Endothelial cell of umbilical vein (primary cell): ENCODE measurements at regions not wholly inside any gene's neighbourhood (a gene's known extent, or its start where the extent isn't known, plus 50 kb on each side); places are given as distances from the start of the nearest gene placed in this dataset.

Source experiments
- BruUV-seq: library from RNA; stranded (reverse); fragments of 400-500 nt; replicated peaks from 2 replicates; lab custom pipeline; 2021; lab: Mats Ljungman, UMichigan
- CTCF ChIA-PET: fragments of 300-600, 350-600 bp; sonication (Branson Sonifier 250); formaldehyde crosslinking; loops from one replicate; lab custom pipeline; 2021; ENCODE audit warnings: antibody characterized with exemption, inconsistent platforms; lab: Charles Lee
- POLR2A ChIA-PET: fragments of 300-600, 350-600 bp; sonication (Branson Sonifier 250); formaldehyde crosslinking; loops from one replicate; lab custom pipeline; 2021; ENCODE audit warnings: antibody characterized with exemption, inconsistent platforms; lab: Charles Lee
- DNase-seq: peaks from one replicate; pipeline ENCODE4 v3.0.0-alpha.2; 2011; ENCODE audit warnings: low read depth, low spot score
- FAIRE-seq: peaks from 2 replicates; lab custom pipeline; 2011; peaks lifted over from hg19 to GRCh38; lab: Jason Lieb, UNC
- H2AFZ ChIP-seq: 2 replicates; pipeline ENCODE4 v1.6.0; 2012; ENCODE audit warnings: low read depth, low read length, control low read depth, inconsistent platforms
- H3K27ac ChIP-seq: 2 replicates; pipeline ENCODE4 v1.5.1; 2011; ENCODE audit warnings: low read depth, mild to moderate bottlenecking, control low read depth, low read length, moderate library complexity; ENCODE audit not compliant: insufficient read depth
- H3K27me3 ChIP-seq, 2 experiments: 2 replicates each; pipeline versions ENCODE4 v1.6.0 to v1.6.1; 2011; ENCODE audit warnings: low read length in 2 of 2, mixed read lengths in 1 of 2; ENCODE audit not compliant: control insufficient read depth in 2 of 2, insufficient read depth in 2 of 2
- H3K36me3 ChIP-seq, 2 experiments: 2 replicates in 1 of 2; 3 replicates in 1 of 2; pipeline ENCODE4 v1.5.1; 2011; ENCODE audit warnings: low read length in 2 of 2, mild to moderate bottlenecking in 1 of 2, moderate library complexity in 1 of 2; ENCODE audit not compliant: control insufficient read depth in 2 of 2, insufficient read depth in 2 of 2; ENCODE audit errors: extremely low read depth in 1 of 2
- H3K4me1 ChIP-seq: 3 replicates; pipeline ENCODE4 v1.5.1; 2011; ENCODE audit warnings: mild to moderate bottlenecking, low read length; ENCODE audit not compliant: control insufficient read depth, insufficient read depth; ENCODE audit errors: extremely low read depth
- H3K4me2 ChIP-seq: 2 replicates; pipeline ENCODE4 v1.6.1; 2011; ENCODE audit warnings: low read length, control low read depth, mixed read lengths; ENCODE audit not compliant: insufficient read depth
- H3K4me3 ChIP-seq, 3 experiments: fragments of 200-600 bp in 1 of 3; sonication (generic), shearing (Covaris generic) in 1 of 3; replicated peaks in 1 of 3; 2 replicates each; pipeline ENCODE4 v1.5.1; 2011 to 2016; ENCODE audit warnings: control low read depth in 3 of 3, low read length in 3 of 3, mild to moderate bottlenecking in 2 of 3, inconsistent platforms in 1 of 3, low read depth in 1 of 3, moderate library complexity in 1 of 3; ENCODE audit not compliant: insufficient read depth in 1 of 3
- H3K79me2 ChIP-seq: 2 replicates; pipeline ENCODE4 v1.6.0; 2012; ENCODE audit warnings: low read length, inconsistent platforms; ENCODE audit not compliant: control insufficient read depth, insufficient read depth
- H3K9ac ChIP-seq: replicated peaks from 2 replicates; pipeline ENCODE3; 2011; ENCODE audit warnings: low read length, control low read depth; ENCODE audit not compliant: insufficient read depth; ENCODE audit errors: extremely low read depth
- H3K9me1 ChIP-seq: replicated peaks from 3 replicates; pipeline ENCODE4 v1.6.0; 2011; ENCODE audit warnings: mild to moderate bottlenecking, low read length; ENCODE audit not compliant: control insufficient read depth, insufficient read depth; ENCODE audit errors: extremely low read depth
- H3K9me3 ChIP-seq: replicated peaks from 2 replicates; pipeline ENCODE4 v1.5.1; 2012; ENCODE audit warnings: low read length, inconsistent platforms; ENCODE audit not compliant: control insufficient read depth, insufficient read depth
- H4K20me1 ChIP-seq: replicated peaks from 2 replicates; pipeline ENCODE3; 2011; ENCODE audit warnings: mild to moderate bottlenecking, low read length; ENCODE audit not compliant: control insufficient read depth, insufficient read depth; ENCODE audit errors: extremely low read depth
- CTCF ChIP-seq, 2 donors: IDR thresholded peaks; 1 replicate in 1 of 2; 2 replicates in 1 of 2; pipeline ENCODE4 v1.5.1; 2011; ENCODE audit warnings: low read length in 2 of 2, mild to moderate bottlenecking in 2 of 2, moderate library complexity in 2 of 2, control low read depth in 1 of 2, inconsistent platforms in 1 of 2, low read depth in 1 of 2; ENCODE audit not compliant: insufficient read depth in 1 of 2; ENCODE audit errors: extremely low read depth in 1 of 2
- EZH2 ChIP-seq: IDR thresholded peaks from 2 replicates; pipeline ENCODE4 v1.6.1; 2012; ENCODE audit warnings: borderline replicate concordance, low read depth, mild to moderate bottlenecking, moderate library complexity, low read length, inconsistent platforms; ENCODE audit not compliant: severe bottlenecking
- FOS ChIP-seq: IDR thresholded peaks from 2 replicates; pipeline ENCODE4 v1.6.1; 2011; ENCODE audit warnings: mild to moderate bottlenecking, low read length, moderate library complexity, borderline replicate concordance; ENCODE audit not compliant: insufficient read depth
- GATA2 ChIP-seq: IDR thresholded peaks from 2 replicates; pipeline ENCODE4 v1.7.0; 2011; ENCODE audit warnings: low read depth, mild to moderate bottlenecking, moderate library complexity, mixed read lengths, low read length; ENCODE audit not compliant: insufficient read length, insufficient read depth
- JUN ChIP-seq: IDR thresholded peaks from 2 replicates; pipeline ENCODE4 v1.6.1; 2011; ENCODE audit warnings: borderline replicate concordance, low read depth; ENCODE audit not compliant: insufficient read length, insufficient read depth
- MAX ChIP-seq: IDR thresholded peaks from 2 replicates; pipeline ENCODE4 v1.6.1; 2011; ENCODE audit not compliant: insufficient read depth, insufficient read length
- MYC ChIP-seq: IDR thresholded peaks from one replicate; pipeline ENCODE4 v1.6.1; 2011; ENCODE audit warnings: mild to moderate bottlenecking, low read depth, low read length
- POLR2A ChIP-seq: IDR thresholded peaks from 2 replicates; pipeline ENCODE4 v1.6.1; 2012; ENCODE audit warnings: low read depth, mild to moderate bottlenecking, control low read depth, low read length
- POLR2AphosphoS5 ChIP-seq: IDR thresholded peaks from 2 replicates; pipeline ENCODE4 v1.6.1; 2012; ENCODE audit warnings: low read depth, mild to moderate bottlenecking, control low read depth, low read length, moderate library complexity; ENCODE audit not compliant: insufficient read depth
- dilution Hi-C: fragments of 300-500 bp; cut with MboI; formaldehyde crosslinking; loops from one replicate; pipeline ENCODE4 v1.15.0; 2019; ENCODE audit warnings: low sequenced_read_pairs; ENCODE audit not compliant: extremely low pct_ligation_motif_present
- intact Hi-C: fragments of 100-400 bp; cut with micrococcal nuclease; formaldehyde crosslinking; loops from one replicate; pipeline ENCODE4 v1.10.0; 2022

GRCh38 chr5:131022811-131023497 is 142.1 kb downstream of the HINT1 start:
- no peak overlapping the region for H3K4me2 ChIP-seq
- POLR2A ChIA-PET: no interaction called here
- intact Hi-C loops (no loop called here), dilution Hi-C loops (no loop called here)
- H3K9ac ChIP-seq: no peak overlapping the region
- no peaks in the 10 kb centered on the region for H3K36me3 ChIP-seq
- CTCF ChIA-PET: no interaction called here
- no peak overlapping the region for H3K27ac ChIP-seq
- H3K27me3 ChIP-seq: no peaks in the 10 kb centered on the region
- H4K20me1 ChIP-seq: no peaks in the 10 kb centered on the region
- no peak for TF ChIP-seq MAX
- no peak for TF ChIP-seq CTCF (IDR thresholded peaks at IDR 0.05; ENCODE audit: extremely low read depth in 1 of 2, insufficient read depth in 1 of 2, low read depth in 1 of 2, low read length in 2 of 2)
- TF ChIP-seq MYC: no peak
- no peak for TF ChIP-seq JUN
- TF ChIP-seq EZH2: no peak
- no peak for TF ChIP-seq GATA2
- TF ChIP-seq FOS: no peak
- no peak for TF ChIP-seq POLR2AphosphoS5
- TF ChIP-seq POLR2A: no peak
- H2AFZ ChIP-seq: no peak overlapping the region
- H3K4me1 ChIP-seq: no peaks in the 10 kb centered on the region
- no peak for FAIRE-seq
- H3K9me3 ChIP-seq: no peaks in the 10 kb centered on the region
- no TSS peak for BruUV-seq
- H3K4me3 ChIP-seq: no peak overlapping the region
- DNase-seq: no peak
- H3K9me1 ChIP-seq: no peaks in the 10 kb centered on the region
- no peaks in the 10 kb centered on the region for H3K79me2 ChIP-seq
